WTC11 (cell line): ENCODE measurements at regions not wholly inside any gene's neighbourhood (a gene's known extent, or its start where the extent isn't known, plus 50 kb on each side); places are given as distances from the start of the nearest gene placed in this dataset.

ENCODE experiments used
- ATAC-seq: fragments of 200-7000 bp; cut with Tn5 transposase; 2 replicates; pipeline ENCODE4 v1.10.0; 2021; ENCODE audit warnings: mild to moderate bottlenecking, moderate library complexity
- CTCF ChIA-PET: fragments of 300-600 bp; sonication (Branson Sonifier 250); formaldehyde crosslinking; loops from one replicate; lab custom pipeline; 2021; ENCODE audit warnings: antibody characterized with exemption; lab: Charles Lee
- POLR2A ChIA-PET: fragments of 350-600 bp; sonication (Branson Sonifier 250); formaldehyde crosslinking; loops from one replicate; lab custom pipeline; 2021; ENCODE audit warnings: antibody characterized with exemption; lab: Charles Lee
- DNase-seq: peaks from one replicate; pipeline ENCODE4 v3.0.0; 2021; ENCODE audit warnings: low spot score
- H3K27ac Mint-ChIP-seq: 2 replicates; pipeline ENCODE4 v1.8.0; 2021; ENCODE audit warnings: mixed read lengths
- H3K27me3 Mint-ChIP-seq: 2 replicates; pipeline ENCODE4 v1.8.0; 2021; ENCODE audit warnings: low read depth, mild to moderate bottlenecking, moderate library complexity, mixed read lengths
- H3K36me3 Mint-ChIP-seq: 2 replicates; pipeline ENCODE4 v1.8.0; 2021; ENCODE audit warnings: mixed read lengths
- H3K4me1 Mint-ChIP-seq: 2 replicates; pipeline ENCODE4 v1.8.0; 2022; ENCODE audit warnings: mixed read lengths
- H3K4me3 Mint-ChIP-seq: 2 replicates; pipeline ENCODE4 v1.8.0; 2021; ENCODE audit warnings: mild to moderate bottlenecking, moderate library complexity, mixed read lengths
- H3K9me3 Mint-ChIP-seq: 2 replicates; pipeline ENCODE4 v1.8.0; 2021; ENCODE audit warnings: mixed read lengths
- ARID4B ChIP-seq: sonication (generic); formaldehyde crosslinking; IDR thresholded peaks from 2 replicates; pipeline ENCODE4 v1.8.0; 2023; ENCODE audit warnings: missing genetic modification reagents, mild to moderate bottlenecking, borderline replicate concordance
- ATF3 ChIP-seq: sonication (generic); formaldehyde crosslinking; conservative IDR thresholded peaks from 2 replicates; pipeline ENCODE4 v1.8.1; 2022; ENCODE audit warnings: mild to moderate bottlenecking, missing genetic modification reagents
- CBFB ChIP-seq: sonication (generic); formaldehyde crosslinking; IDR thresholded peaks from 2 replicates; pipeline ENCODE4 v1.8.1; 2022; ENCODE audit warnings: mild to moderate bottlenecking, low read depth, missing genetic modification reagents
- CREB1 ChIP-seq: sonication (generic); formaldehyde crosslinking; IDR thresholded peaks from 2 replicates; pipeline ENCODE4 v1.8.0; 2023; ENCODE audit warnings: mild to moderate bottlenecking, missing genetic modification reagents
- E2F4 ChIP-seq: sonication (generic); formaldehyde crosslinking; IDR thresholded peaks from 2 replicates; pipeline ENCODE4 v1.8.1; 2022; ENCODE audit warnings: low read depth, mild to moderate bottlenecking, moderate library complexity, missing genetic modification reagents, borderline replicate concordance
- ETV6 ChIP-seq: sonication (generic); formaldehyde crosslinking; IDR thresholded peaks from 2 replicates; pipeline ENCODE4 v1.8.1; 2022; ENCODE audit warnings: mild to moderate bottlenecking, missing genetic modification reagents
- FOXJ3 ChIP-seq: sonication (generic); formaldehyde crosslinking; IDR thresholded peaks from 2 replicates; pipeline ENCODE4 v1.9.0; 2021; ENCODE audit warnings: missing genetic modification reagents, mild to moderate bottlenecking, borderline replicate concordance
- FOXP1 ChIP-seq: sonication (generic); formaldehyde crosslinking; IDR thresholded peaks from 2 replicates; pipeline ENCODE4 v1.8.0; 2022; ENCODE audit warnings: missing genetic modification reagents, mild to moderate bottlenecking, moderate library complexity, borderline replicate concordance
- FOXP4 ChIP-seq: sonication (generic); formaldehyde crosslinking; IDR thresholded peaks from 2 replicates; pipeline ENCODE4 v1.8.0; 2022; ENCODE audit warnings: mild to moderate bottlenecking, missing genetic modification reagents
- GRHL2 ChIP-seq: fragments of 250-450 bp; sonication (Bioruptor Pico); IDR thresholded peaks from 2 replicates; pipeline ENCODE4 v1.8.0; 2022; ENCODE audit warnings: mild to moderate bottlenecking, moderate library complexity; ENCODE audit not compliant: insufficient replicate concordance, severe bottlenecking
- JAZF1 ChIP-seq: fragments of 250-450 bp; sonication (Bioruptor Pico); IDR thresholded peaks from 2 replicates; pipeline ENCODE4 v1.9.0; 2021; ENCODE audit warnings: moderate library complexity, mild to moderate bottlenecking, inconsistent platforms
- JUN ChIP-seq: sonication (generic); formaldehyde crosslinking; IDR thresholded peaks from 2 replicates; pipeline ENCODE4 v1.8.0; 2023; ENCODE audit warnings: mild to moderate bottlenecking, missing genetic modification reagents
- MXD4 ChIP-seq: fragments of 250-450 bp; sonication (Bioruptor Pico); IDR thresholded peaks from 2 replicates; pipeline ENCODE4 v1.8.0; 2021; ENCODE audit warnings: mild to moderate bottlenecking, moderate library complexity, borderline replicate concordance
- MYBL2 ChIP-seq: sonication (generic); formaldehyde crosslinking; IDR thresholded peaks from 2 replicates; pipeline ENCODE4 v1.8.1; 2023; ENCODE audit warnings: mild to moderate bottlenecking, moderate library complexity, missing genetic modification reagents
- RELA ChIP-seq: sonication (generic); formaldehyde crosslinking; IDR thresholded peaks from 2 replicates; pipeline ENCODE4 v1.8.1; 2022; ENCODE audit warnings: missing genetic modification reagents, mild to moderate bottlenecking, borderline replicate concordance
- SMAD4 ChIP-seq: sonication (generic); formaldehyde crosslinking; IDR thresholded peaks from 2 replicates; pipeline ENCODE4 v1.8.0; 2022; ENCODE audit warnings: mild to moderate bottlenecking, missing genetic modification reagents
- SOX15 ChIP-seq: fragments of 250-450 bp; sonication (Bioruptor Pico); IDR thresholded peaks from 2 replicates; pipeline ENCODE4 v1.9.0; 2021; ENCODE audit warnings: mild to moderate bottlenecking
- SP1 ChIP-seq: sonication (generic); formaldehyde crosslinking; conservative IDR thresholded peaks from 2 replicates; pipeline ENCODE4 v1.8.1; 2022; ENCODE audit warnings: missing genetic modification reagents
- TEAD4 ChIP-seq: sonication (generic); formaldehyde crosslinking; IDR thresholded peaks from 2 replicates; pipeline ENCODE4 v1.8.0; 2022; ENCODE audit warnings: mild to moderate bottlenecking, missing genetic modification reagents
- ZBTB21 ChIP-seq: sonication (generic); formaldehyde crosslinking; IDR thresholded peaks from 2 replicates; pipeline ENCODE4 v1.8.1; 2023; ENCODE audit warnings: mild to moderate bottlenecking, missing genetic modification reagents, borderline replicate concordance
- ZNF232 ChIP-seq: sonication (generic); formaldehyde crosslinking; IDR thresholded peaks from 2 replicates; pipeline ENCODE4 v1.8.0; 2022; ENCODE audit warnings: mild to moderate bottlenecking, missing genetic modification reagents
- ZNF416 ChIP-seq: fragments of 250-450 bp; sonication (Bioruptor Pico); IDR thresholded peaks from 2 replicates; pipeline ENCODE4 v1.9.0; 2021; ENCODE audit warnings: mild to moderate bottlenecking, inconsistent platforms
- ZNF423 ChIP-seq: fragments of 250-450 bp; sonication (Bioruptor Pico); IDR thresholded peaks from 2 replicates; pipeline ENCODE4 v2.1.2; 2022; ENCODE audit warnings: mild to moderate bottlenecking, moderate library complexity
- ZSCAN18 ChIP-seq: fragments of 250-450 bp; sonication (Bioruptor Pico); IDR thresholded peaks from 2 replicates; pipeline ENCODE4 v2.1.2; 2022; ENCODE audit warnings: mild to moderate bottlenecking, moderate library complexity
- TF ChIP-seq, protein P1 (sequence below): sonication (generic); formaldehyde crosslinking; IDR thresholded peaks from 2 replicates; pipeline ENCODE4 v1.8.1; 2023; ENCODE audit warnings: mild to moderate bottlenecking, missing genetic modification reagents
- TF ChIP-seq, protein P2 (sequence below): sonication (generic); formaldehyde crosslinking; IDR thresholded peaks from 2 replicates; pipeline ENCODE4 v1.8.1; 2022; ENCODE audit warnings: low read depth, missing genetic modification reagents, borderline replicate concordance

GRCh38 chr14:61140271-61140670, 140.9 kb downstream of the TMEM30B start:
- Mint-ChIP-seq H3K27ac (no peak overlapping the region), H3K27me3 (peaks cover 22% of the 10 kb centered on the region), H3K9me3 (peaks cover 97% of the 10 kb centered on the region), H3K4me1 (no peaks in the 10 kb centered on the region), H3K4me3 (no peak overlapping the region), H3K36me3 (peaks cover 95% of the 10 kb centered on the region)
- POLR2A ChIA-PET: no interaction called here
- TF ChIP-seq ZNF423 (CRISPR knock-in tag): no peak
- no peak for TF ChIP-seq TEAD4 (CRISPR knock-in tag)
- TF ChIP-seq, protein P1, sequence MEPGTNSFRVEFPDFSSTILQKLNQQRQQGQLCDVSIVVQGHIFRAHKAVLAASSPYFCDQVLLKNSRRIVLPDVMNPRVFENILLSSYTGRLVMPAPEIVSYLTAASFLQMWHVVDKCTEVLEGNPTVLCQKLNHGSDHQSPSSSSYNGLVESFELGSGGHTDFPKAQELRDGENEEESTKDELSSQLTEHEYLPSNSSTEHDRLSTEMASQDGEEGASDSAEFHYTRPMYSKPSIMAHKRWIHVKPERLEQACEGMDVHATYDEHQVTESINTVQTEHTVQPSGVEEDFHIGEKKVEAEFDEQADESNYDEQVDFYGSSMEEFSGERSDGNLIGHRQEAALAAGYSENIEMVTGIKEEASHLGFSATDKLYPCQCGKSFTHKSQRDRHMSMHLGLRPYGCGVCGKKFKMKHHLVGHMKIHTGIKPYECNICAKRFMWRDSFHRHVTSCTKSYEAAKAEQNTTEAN: no peak
- no peak for TF ChIP-seq JAZF1 (CRISPR knock-in tag)
- no peak for TF ChIP-seq FOXP1
- TF ChIP-seq ATF3: no peak
- no peak for TF ChIP-seq SMAD4 (CRISPR knock-in tag)
- TF ChIP-seq SP1 (CRISPR knock-in tag): no peak
- TF ChIP-seq ZSCAN18 (CRISPR knock-in tag): no peak
- no peak for TF ChIP-seq ZBTB21 (CRISPR knock-in tag)
- TF ChIP-seq ETV6: no peak
- TF ChIP-seq FOXJ3: no peak
- TF ChIP-seq FOXP4: no peak
- CTCF ChIA-PET: no interaction called here
- DNase-seq (no peak), ATAC-seq (no peak)

DNA sequence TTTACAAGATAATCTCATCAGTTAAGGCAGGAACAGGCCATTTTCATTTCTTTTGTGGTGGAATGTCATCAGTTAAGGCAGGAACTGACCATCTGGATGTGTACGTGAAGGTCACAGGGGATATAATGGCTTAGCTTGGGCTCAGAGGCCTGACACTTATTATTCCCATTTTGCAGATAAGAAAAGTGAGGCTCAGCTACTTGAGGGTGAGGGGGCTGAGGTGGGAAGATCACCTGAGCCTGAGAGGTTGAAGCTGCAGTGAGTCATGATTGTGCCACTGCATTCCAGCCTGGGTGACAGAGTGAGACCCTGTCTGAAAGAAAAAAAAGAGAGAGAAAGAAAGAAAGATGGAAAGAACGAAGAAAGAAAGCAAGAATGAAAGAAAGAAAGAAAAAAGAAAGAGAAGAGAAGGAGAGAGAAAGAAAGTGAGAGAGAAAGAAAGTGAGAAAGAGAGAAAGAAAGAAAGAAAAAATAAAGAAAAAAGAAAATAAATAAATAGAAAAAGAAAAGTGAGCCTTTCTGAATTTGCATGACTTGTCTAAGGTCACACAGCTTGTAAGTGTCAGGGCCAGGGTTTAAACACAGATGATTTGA, 142.0 kb downstream of the TMEM30B start:
- peaks cover 90% of the 10 kb centered on the region for H3K36me3 Mint-ChIP-seq
- CTCF ChIA-PET: no interaction called here
- TF ChIP-seq CBFB (CRISPR knock-in tag) (no peak), ARID4B (CRISPR knock-in tag) (no peak), MXD4 (CRISPR knock-in tag) (no peak), ZNF416 (CRISPR knock-in tag) (no peak), MYBL2 (CRISPR knock-in tag) (no peak), CREB1 (CRISPR knock-in tag) (no peak), GRHL2 (CRISPR knock-in tag) (no peak), SOX15 (no peak), ZNF232 (no peak), JUN (no peak), E2F4 (CRISPR knock-in tag) (no peak), RELA (CRISPR knock-in tag) (no peak), ZNF423 (CRISPR knock-in tag) (no peak)
- TF ChIP-seq, protein P2, sequence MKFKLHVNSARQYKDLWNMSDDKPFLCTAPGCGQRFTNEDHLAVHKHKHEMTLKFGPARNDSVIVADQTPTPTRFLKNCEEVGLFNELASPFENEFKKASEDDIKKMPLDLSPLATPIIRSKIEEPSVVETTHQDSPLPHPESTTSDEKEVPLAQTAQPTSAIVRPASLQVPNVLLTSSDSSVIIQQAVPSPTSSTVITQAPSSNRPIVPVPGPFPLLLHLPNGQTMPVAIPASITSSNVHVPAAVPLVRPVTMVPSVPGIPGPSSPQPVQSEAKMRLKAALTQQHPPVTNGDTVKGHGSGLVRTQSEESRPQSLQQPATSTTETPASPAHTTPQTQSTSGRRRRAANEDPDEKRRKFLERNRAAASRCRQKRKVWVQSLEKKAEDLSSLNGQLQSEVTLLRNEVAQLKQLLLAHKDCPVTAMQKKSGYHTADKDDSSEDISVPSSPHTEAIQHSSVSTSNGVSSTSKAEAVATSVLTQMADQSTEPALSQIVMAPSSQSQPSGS: no peak

More for the DNA sequence above, 142.0 kb downstream of the TMEM30B start:
- H3K9me3 Mint-ChIP-seq: peaks cover 92% of the 10 kb centered on the region
- DNase-seq: no peak
- H3K4me3 Mint-ChIP-seq: no peak overlapping the region
- H3K27ac Mint-ChIP-seq: no peak overlapping the region
- H3K27me3 Mint-ChIP-seq: peaks cover 18% of the 10 kb centered on the region
- H3K4me1 Mint-ChIP-seq: no peaks in the 10 kb centered on the region
- POLR2A ChIA-PET: no interaction called here
- no peak for ATAC-seq
